Erythroblast (primary cell): ENCODE measurements at regions not wholly inside any gene's neighbourhood (a gene's known extent, or its start where the extent isn't known, plus 50 kb on each side); places are given as distances from the start of the nearest gene placed in this dataset.

Experiments used
- GATA1 ChIP-seq: IDR thresholded peaks from 2 replicates; pipeline ENCODE4 v1.6.1; 2011; ENCODE audit warnings: low read depth, mild to moderate bottlenecking, control low read depth, low read length, moderate library complexity
- POLR2A ChIP-seq: IDR thresholded peaks from 2 replicates; pipeline ENCODE4 v1.6.1; 2011; ENCODE audit warnings: mild to moderate bottlenecking, low read length

- TF ChIP-seq POLR2A (no peak), GATA1 (no peak)
These were observed 143.4 kb upstream of the KBTBD8 start for GRCh38 chr3:66854601-66855151.
